ENCODE measurements at regions not wholly inside any gene's neighbourhood (a gene's known extent, or its start where the extent isn't known, plus 50 kb on each side); places are given as distances from the start of the nearest gene placed in this dataset.
"Not testable (repeated sequence)": the region's sequence is repeated elsewhere in the genome, so short reads cannot be mapped to it uniquely, and the experiment has no call there.

DNA sequence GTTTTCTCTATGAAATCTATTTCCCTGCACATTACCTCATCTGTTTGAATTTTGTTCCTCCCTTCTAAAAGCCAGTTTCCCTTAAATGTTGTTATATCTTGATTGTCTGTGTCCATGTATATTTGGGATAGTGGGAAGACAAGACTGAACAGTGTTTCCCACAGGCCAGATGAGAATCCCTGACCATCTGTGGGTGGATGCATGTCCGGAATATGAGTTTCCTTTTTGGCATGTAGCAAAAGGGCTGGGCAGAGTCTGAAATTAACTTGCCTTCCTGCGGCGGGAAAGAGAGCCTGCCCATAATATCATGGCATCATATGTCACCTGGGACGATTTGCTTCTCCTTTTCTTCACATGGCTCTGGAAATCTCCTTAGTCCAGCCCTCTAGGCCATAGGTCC, 385.8 kb upstream of the MAF start:
- no peak for DNase-seq
- no TSS peak for BruUV-seq (replicated peaks)
- no peaks in the 10 kb centered on the region for H3K36me3 ChIP-seq (ENCODE audit: control insufficient read depth, insufficient read depth, low read length)
- ChIA-PET CTCF (no interaction called here), POLR2A (no interaction called here)
- TF ChIP-seq, protein P1, sequence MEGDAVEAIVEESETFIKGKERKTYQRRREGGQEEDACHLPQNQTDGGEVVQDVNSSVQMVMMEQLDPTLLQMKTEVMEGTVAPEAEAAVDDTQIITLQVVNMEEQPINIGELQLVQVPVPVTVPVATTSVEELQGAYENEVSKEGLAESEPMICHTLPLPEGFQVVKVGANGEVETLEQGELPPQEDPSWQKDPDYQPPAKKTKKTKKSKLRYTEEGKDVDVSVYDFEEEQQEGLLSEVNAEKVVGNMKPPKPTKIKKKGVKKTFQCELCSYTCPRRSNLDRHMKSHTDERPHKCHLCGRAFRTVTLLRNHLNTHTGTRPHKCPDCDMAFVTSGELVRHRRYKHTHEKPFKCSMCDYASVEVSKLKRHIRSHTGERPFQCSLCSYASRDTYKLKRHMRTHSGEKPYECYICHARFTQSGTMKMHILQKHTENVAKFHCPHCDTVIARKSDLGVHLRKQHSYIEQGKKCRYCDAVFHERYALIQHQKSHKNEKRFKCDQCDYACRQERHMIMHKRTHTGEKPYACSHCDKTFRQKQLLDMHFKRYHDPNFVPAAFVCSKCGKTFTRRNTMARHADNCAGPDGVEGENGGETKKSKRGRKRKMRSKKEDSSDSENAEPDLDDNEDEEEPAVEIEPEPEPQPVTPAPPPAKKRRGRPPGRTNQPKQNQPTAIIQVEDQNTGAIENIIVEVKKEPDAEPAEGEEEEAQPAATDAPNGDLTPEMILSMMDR (IDR thresholded peaks at IDR 0.05; ENCODE audit: insufficient read depth in 1 of 2, low read depth in 1 of 2, low read length in 1 of 2, severe bottlenecking in 1 of 2, unreplicated experiment in 1 of 2) = no peak
- H3K9me3 Mint-ChIP-seq (ENCODE audit: unreplicated experiment) = peaks cover 30% of the 10 kb centered on the region
- H3K36me3 Mint-ChIP-seq (ENCODE audit: insufficient read depth, unreplicated experiment) = no peaks in the 10 kb centered on the region
- H3K27ac Mint-ChIP-seq (ENCODE audit: unreplicated experiment) = no peak overlapping the region
- H3K4me1 Mint-ChIP-seq (ENCODE audit: low read depth, unreplicated experiment) = peaks cover 24% of the 10 kb centered on the region
- H3K4me3 Mint-ChIP-seq (ENCODE audit: unreplicated experiment) = no peak overlapping the region
- peaks cover 31% of the 10 kb centered on the region for H3K4me1 ChIP-seq
- peaks cover 27% of the 10 kb centered on the region for H3K9me3 ChIP-seq
- H3K4me3 ChIP-seq (ENCODE audit: low read depth, low read length) = no peak overlapping the region
- intact Hi-C loops (cut with micrococcal nuclease; ENCODE audit: unreplicated experiment) = loop anchor here (5.0 kb wide), 1 partner anchor 214 kb away; no protein-coding TSS in a partner anchor
- H3K27me3 ChIP-seq (replicated peaks; ENCODE audit: control insufficient read depth, insufficient read depth, low read length) = no peaks in the 10 kb centered on the region; the same call in 1 of the 2 replicates
- H3K27me3 Mint-ChIP-seq (ENCODE audit: insufficient read depth, unreplicated experiment) = no peaks in the 10 kb centered on the region

DNA sequence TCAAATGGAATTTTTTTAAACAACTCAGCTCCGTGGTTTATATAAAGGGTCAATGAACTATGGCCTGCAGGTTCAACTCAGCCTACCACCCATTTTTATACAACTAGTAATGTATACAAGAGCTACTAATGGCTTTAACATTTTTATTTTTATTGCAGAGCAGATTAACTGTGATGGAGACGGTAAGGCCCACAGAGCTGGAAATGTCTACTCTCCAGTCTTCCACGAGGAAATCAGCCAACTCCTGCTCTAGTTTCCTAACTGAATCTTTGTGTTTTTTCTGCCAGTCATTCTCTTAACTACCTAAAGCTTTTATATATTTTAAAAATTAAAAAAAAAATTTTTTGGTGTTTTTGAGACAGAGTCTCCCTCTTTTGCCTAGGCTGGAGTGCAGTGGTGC, 385.1 kb upstream of the MAF start:
- no peaks in the 10 kb centered on the region for H3K27me3 Mint-ChIP-seq (ENCODE audit: insufficient read depth, unreplicated experiment)
- peaks cover 20% of the 10 kb centered on the region for H3K4me1 Mint-ChIP-seq (ENCODE audit: low read depth, unreplicated experiment)
- Histone ChIP-seq H3K9me3 (peaks cover 21% of the 10 kb centered on the region), H3K4me3 (ENCODE audit: low read depth, low read length) (no peak overlapping the region), H3K4me1 (peaks cover 28% of the 10 kb centered on the region), H3K36me3 (ENCODE audit: control insufficient read depth, insufficient read depth, low read length) (no peaks in the 10 kb centered on the region), H3K27me3 (replicated peaks; ENCODE audit: control insufficient read depth, insufficient read depth, low read length) (no peaks in the 10 kb centered on the region; the same call in 1 of the 2 replicates)
- TF ChIP-seq, protein P1 (IDR thresholded peaks at IDR 0.05; ENCODE audit: insufficient read depth in 1 of 2, low read depth in 1 of 2, low read length in 1 of 2, severe bottlenecking in 1 of 2, unreplicated experiment in 1 of 2) = no peak
- CTCF ChIA-PET = no interaction called here
- no peak overlapping the region for H3K27ac Mint-ChIP-seq (ENCODE audit: unreplicated experiment)
- POLR2A ChIA-PET = no interaction called here
- intact Hi-C loops (cut with micrococcal nuclease; ENCODE audit: unreplicated experiment) = loop anchor here (5.0 kb wide), 1 partner anchor 213 kb away; no protein-coding TSS in a partner anchor
- no peak for DNase-seq
- no peak overlapping the region for H3K4me3 Mint-ChIP-seq (ENCODE audit: unreplicated experiment)
- no peaks in the 10 kb centered on the region for H3K36me3 Mint-ChIP-seq (ENCODE audit: insufficient read depth, unreplicated experiment)
- peaks cover 22% of the 10 kb centered on the region for H3K9me3 Mint-ChIP-seq (ENCODE audit: unreplicated experiment)
- BruUV-seq (replicated peaks) = no TSS peak

DNA sequence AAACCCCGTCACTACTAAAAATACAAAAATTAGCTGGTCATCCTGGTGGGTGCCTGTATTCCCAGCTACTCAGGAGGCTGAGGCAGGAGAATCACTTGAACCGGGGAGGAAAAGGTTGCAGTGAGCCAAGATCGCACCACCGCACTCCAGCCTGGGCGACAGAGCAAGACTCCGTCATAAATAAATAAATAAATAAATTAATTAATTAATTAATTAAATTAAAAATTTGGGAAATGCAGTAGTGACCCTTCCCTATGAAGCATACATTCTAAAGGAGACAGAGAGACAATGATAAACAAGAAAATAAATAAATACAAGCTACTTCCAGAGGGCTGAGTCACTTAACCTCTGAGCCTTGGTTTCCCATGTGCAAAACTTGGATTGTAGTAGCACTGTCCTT, 383.6 kb upstream of the MAF start:
- H3K9me3 ChIP-seq; intact Hi-C loops (cut with micrococcal nuclease; ENCODE audit: unreplicated experiment); CTCF ChIA-PET; H3K27ac Mint-ChIP-seq (ENCODE audit: unreplicated experiment); POLR2A ChIA-PET; H3K4me3 Mint-ChIP-seq (ENCODE audit: unreplicated experiment); BruUV-seq (replicated peaks); H3K36me3 Mint-ChIP-seq (ENCODE audit: insufficient read depth, unreplicated experiment); H3K27me3 ChIP-seq (replicated peaks; ENCODE audit: control insufficient read depth, insufficient read depth, low read length); DNase-seq; H3K4me3 ChIP-seq (ENCODE audit: low read depth, low read length); H3K36me3 ChIP-seq (ENCODE audit: control insufficient read depth, insufficient read depth, low read length); H3K27me3 Mint-ChIP-seq (ENCODE audit: insufficient read depth, unreplicated experiment): not testable (repeated sequence)
- H3K4me1 ChIP-seq = peaks cover 18% of the 10 kb centered on the region
- Mint-ChIP-seq H3K4me1 (ENCODE audit: low read depth, unreplicated experiment) (peaks cover 14% of the 10 kb centered on the region), H3K9me3 (ENCODE audit: unreplicated experiment) (peaks cover 17% of the 10 kb centered on the region)

DNA sequence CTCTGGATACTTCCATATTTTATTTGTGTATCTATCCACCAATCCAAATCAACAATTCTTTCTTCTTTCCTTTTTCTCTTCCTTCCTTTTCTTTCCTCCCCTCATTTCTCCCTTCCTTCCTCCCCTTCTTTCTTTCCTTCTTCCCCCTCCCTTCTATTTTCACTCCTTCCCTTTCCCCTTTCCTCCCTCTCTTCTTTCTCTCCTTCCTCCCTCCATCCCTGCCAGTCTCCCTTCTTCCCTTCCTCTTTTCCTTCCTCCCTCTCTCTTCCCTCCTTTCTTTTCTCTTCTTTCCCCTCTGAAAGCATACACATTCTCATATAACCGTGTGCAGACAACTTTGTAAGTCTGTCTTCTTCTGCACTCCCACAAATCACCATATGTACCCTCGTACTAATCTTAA, 382.3 kb upstream of the MAF start:
- H3K9me3 ChIP-seq = peaks cover 4% of the 10 kb centered on the region; the same call in 1 of the 2 replicates
- no peak for DNase-seq
- H3K27me3 ChIP-seq (replicated peaks; ENCODE audit: control insufficient read depth, insufficient read depth, low read length) = no peaks in the 10 kb centered on the region; the same call in 1 of the 2 replicates
- H3K4me1 ChIP-seq = peaks cover 5% of the 10 kb centered on the region
- H3K27me3 Mint-ChIP-seq (ENCODE audit: insufficient read depth, unreplicated experiment) = no peaks in the 10 kb centered on the region
- TF ChIP-seq, protein P1 (IDR thresholded peaks at IDR 0.05; ENCODE audit: insufficient read depth in 1 of 2, low read depth in 1 of 2, low read length in 1 of 2, severe bottlenecking in 1 of 2, unreplicated experiment in 1 of 2) = no peak
- ChIA-PET POLR2A (interaction anchor here (0.6 kb wide), 1 partner anchor 101 kb away, joined by 4 read pairs; no protein-coding TSS in a partner anchor), CTCF (no interaction called here)
- no peak overlapping the region for H3K27ac Mint-ChIP-seq (ENCODE audit: unreplicated experiment)
- H3K4me1 Mint-ChIP-seq (ENCODE audit: low read depth, unreplicated experiment) = peaks cover 1% of the 10 kb centered on the region
- no peaks in the 10 kb centered on the region for H3K36me3 Mint-ChIP-seq (ENCODE audit: insufficient read depth, unreplicated experiment)
- H3K9me3 Mint-ChIP-seq (ENCODE audit: unreplicated experiment) = peaks cover 8% of the 10 kb centered on the region
- BruUV-seq (replicated peaks) = no TSS peak
- no peak overlapping the region for H3K4me3 ChIP-seq (ENCODE audit: low read depth, low read length)
- no peak overlapping the region for H3K4me3 Mint-ChIP-seq (ENCODE audit: unreplicated experiment)
- no peaks in the 10 kb centered on the region for H3K36me3 ChIP-seq (ENCODE audit: control insufficient read depth, insufficient read depth, low read length)
- intact Hi-C loops (cut with micrococcal nuclease; ENCODE audit: unreplicated experiment) = no loop called here

Data from Caco-2 (cell line).